Esophagus squamous epithelium (tissue), 5 donors: ENCODE measurements at regions not wholly inside any gene's neighbourhood (a gene's known extent, or its start where the extent isn't known, plus 50 kb on each side); places are given as distances from the start of the nearest gene placed in this dataset.
"Not testable (repeated sequence)": the region's sequence is repeated elsewhere in the genome, so short reads cannot be mapped to it uniquely, and the experiment has no call there.

Experiments
- DNase-seq: peaks from one replicate; lab custom pipeline; 2025; lab: John Stamatoyannopoulos, UW
- H3K27ac ChIP-seq, 4 donors: fragments of 200-600 bp; sonication (generic); one replicate each; pipeline ENCODE4 v1.5.1; 2016 to 2019; ENCODE audit warnings: mild to moderate bottlenecking in 1 of 4
- H3K27me3 ChIP-seq, 4 donors: fragments of 200-600 bp; sonication (generic); 1 replicate in 3 of 4; 2 replicates in 1 of 4; pipeline versions ENCODE4 v1.5.1 to v1.6.0; 2017 to 2021; ENCODE audit warnings: antibody characterized with exemption in 1 of 4
- H3K36me3 ChIP-seq, 3 donors: fragments of 200-600 bp; sonication (generic); one replicate each; pipeline ENCODE4 v1.5.1; 2016 to 2019
- H3K4me1 ChIP-seq, 3 donors: fragments of 200-600 bp; sonication (generic); one replicate each; pipeline ENCODE4 v1.5.1; 2017 to 2019
- H3K4me3 ChIP-seq, 4 donors: fragments of 200-600 bp; sonication (generic); 1 replicate in 3 of 4; 2 replicates in 1 of 4; pipeline ENCODE4 v1.5.1; 2016 to 2019; ENCODE audit warnings: mild to moderate bottlenecking in 2 of 4, moderate library complexity in 1 of 4
- H3K9me3 ChIP-seq, 3 donors: fragments of 200-600 bp; sonication (generic); one replicate each; pipeline ENCODE4 v1.5.1; 2016 to 2019
- CTCF ChIP-seq, 6 experiments: fragments of 450-650 bp in 4 of 6; fragments of 200-600 bp in 2 of 6; sonication (generic) in 2 of 6; IDR thresholded peaks; one replicate each; pipeline ENCODE4 v1.5.1; 2016 to 2019; ENCODE audit warnings: antibody characterized with exemption in 6 of 6, mild to moderate bottlenecking in 4 of 6, moderate library complexity in 4 of 6
- POLR2A ChIP-seq, 4 donors: fragments of 450-650 bp; IDR thresholded peaks; one replicate each; pipeline ENCODE4 v1.6.1; 2017; ENCODE audit warnings: antibody characterized with exemption in 4 of 4, mild to moderate bottlenecking in 4 of 4, moderate library complexity in 3 of 4
- WGBS, 2 donors: methylation state at CpG; one replicate each; pipeline ENCODE4 v1.1.5; 2018; 5-methylcytosine and 5-hydroxymethylcytosine counted together
- intact Hi-C: fragments of 100-400 bp; cut with DNase I; formaldehyde crosslinking; loops from one replicate; pipeline ENCODE4 v1.15.0; 2022
- donor health status: DM: yes; HTN: yes; CAD: no.

DNA sequence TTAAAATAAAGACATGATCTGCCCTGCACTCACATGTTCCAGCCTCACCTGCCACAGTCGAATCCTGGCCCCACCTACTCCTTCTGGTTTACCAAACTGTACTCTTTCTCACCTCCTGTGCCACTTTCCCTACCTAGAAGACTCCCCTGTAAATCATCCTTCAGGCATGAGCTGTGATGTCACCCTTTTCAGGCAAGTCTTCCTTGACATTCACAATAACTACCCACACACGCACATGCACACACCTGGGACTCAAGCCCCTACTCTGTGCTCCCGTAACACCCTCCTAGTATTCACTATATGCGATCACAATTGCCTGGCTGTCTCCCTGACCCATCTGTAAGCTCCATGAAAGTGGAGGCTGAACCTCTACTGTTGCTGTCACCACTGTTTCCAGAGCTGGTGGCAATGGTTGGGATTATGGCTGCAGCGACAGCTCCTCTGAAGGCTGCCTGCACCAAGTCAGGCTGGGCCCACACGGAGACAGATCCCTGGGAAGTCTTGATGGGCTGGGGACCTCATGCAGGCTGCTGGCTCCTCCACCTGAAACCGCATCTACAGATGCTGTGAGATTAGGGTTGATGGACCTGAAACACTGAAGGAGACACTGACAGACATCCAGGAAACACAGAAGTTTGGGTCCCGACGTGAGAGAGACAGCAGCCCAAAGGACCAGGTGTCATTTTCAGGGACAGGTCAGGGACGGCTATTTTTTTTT, 611.1 kb downstream of the UQCRFS1 start:
- H3K4me1 ChIP-seq: no peaks in the 10 kb centered on the region
- intact Hi-C loops: no loop called here
- H3K27me3 ChIP-seq: no peaks in the 10 kb centered on the region
- H3K27ac ChIP-seq: no peak overlapping the region
- 61 to 63% methylated on average over 5 to 6 of the region's 10 CpGs for WGBS, 2 donors
- DNase-seq: no peak
- no peak for TF ChIP-seq CTCF (IDR thresholded peaks at IDR 0.05)
- TF ChIP-seq POLR2A (IDR thresholded peaks at IDR 0.05): no peak
- no peaks in the 10 kb centered on the region for H3K36me3 ChIP-seq
- H3K4me3 ChIP-seq: no peak overlapping the region
- H3K9me3 ChIP-seq: peaks cover 0 to 36% (median 3%) of the 10 kb centered on the region in 3 donors

- H3K27ac ChIP-seq: no peak overlapping the region
- intact Hi-C loops: no loop called here
- H3K9me3 ChIP-seq: peaks cover 0 to 38% (median 0%) of the 10 kb centered on the region in 3 donors
- H3K27me3 ChIP-seq: no peaks in the 10 kb centered on the region
- H3K36me3 ChIP-seq: no peaks in the 10 kb centered on the region
- WGBS, 2 donors: 32 to 48% methylated on average over 2 to 3 of the region's 3 CpGs
- no peak for TF ChIP-seq POLR2A (IDR thresholded peaks at IDR 0.05)
- TF ChIP-seq CTCF (IDR thresholded peaks at IDR 0.05): no peak
- no peaks in the 10 kb centered on the region for H3K4me1 ChIP-seq
- H3K4me3 ChIP-seq: no peak overlapping the region
- no peak for DNase-seq
Measured at GRCh38 chr19:28598861-28599260, 614.1 kb downstream of the UQCRFS1 start.

DNA sequence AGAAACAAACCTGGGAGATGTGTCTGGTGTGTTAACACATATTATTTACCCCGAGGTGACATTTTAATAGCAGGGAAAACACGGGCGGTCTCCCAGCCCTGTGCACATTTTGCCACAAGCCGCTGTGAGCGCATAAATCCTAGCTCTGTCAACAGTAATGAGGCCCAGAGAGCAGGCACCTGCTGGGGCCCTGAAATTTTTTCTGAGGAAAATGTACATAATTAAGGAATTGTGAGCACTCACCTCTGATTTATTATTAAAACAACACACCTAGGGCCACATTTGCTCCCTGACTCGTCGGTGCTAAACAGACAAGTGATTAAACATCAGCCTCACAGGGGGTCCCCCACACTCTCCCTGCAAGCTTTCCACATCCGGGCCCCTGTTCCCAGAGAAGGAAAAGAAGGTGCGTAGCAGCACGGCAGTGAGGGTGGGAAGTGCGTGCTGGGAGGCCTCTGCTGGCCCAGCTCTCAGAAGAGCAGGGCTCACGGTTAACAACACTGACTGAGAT, 616.3 kb downstream of the UQCRFS1 start:
- DNase-seq: no peak
- no peak overlapping the region for H3K27ac ChIP-seq
- H3K4me3 ChIP-seq: no peak overlapping the region
- no peaks in the 10 kb centered on the region for H3K36me3 ChIP-seq
- H3K4me1 ChIP-seq: no peaks in the 10 kb centered on the region
- TF ChIP-seq POLR2A (IDR thresholded peaks at IDR 0.05) (no peak), CTCF (IDR thresholded peaks at IDR 0.05) (no peak)
- WGBS, 2 donors: 45 to 53% methylated on average over 9 to 12 of the region's 12 CpGs
- H3K9me3 ChIP-seq: peaks cover 0 to 31% (median 0%) of the 10 kb centered on the region in 3 donors
- no peaks in the 10 kb centered on the region for H3K27me3 ChIP-seq
- intact Hi-C loops: no loop called here

GRCh38 chr19:28595722-28596480, 617.0 kb downstream of the UQCRFS1 start:
- 61 to 77% methylated on average over 4 of the region's 4 CpGs for WGBS, 2 donors
- no peaks in the 10 kb centered on the region for H3K4me1 ChIP-seq
- H3K27ac ChIP-seq: no peak overlapping the region
- intact Hi-C loops: no loop called here
- no peaks in the 10 kb centered on the region for H3K27me3 ChIP-seq
- DNase-seq: no peak
- H3K36me3 ChIP-seq: no peaks in the 10 kb centered on the region
- no peak for TF ChIP-seq POLR2A (IDR thresholded peaks at IDR 0.05)
- no peak overlapping the region for H3K4me3 ChIP-seq
- peaks cover 0 to 31% (median 0%) of the 10 kb centered on the region in 3 donors for H3K9me3 ChIP-seq

- Histone ChIP-seq H3K9me3 (peaks cover 0 to 36% (median 0%) of the 10 kb centered on the region in 3 donors), H3K4me3 (no peak overlapping the region), H3K4me1 (no peaks in the 10 kb centered on the region), H3K27ac (no peak overlapping the region), H3K36me3 (no peaks in the 10 kb centered on the region), H3K27me3 (no peaks in the 10 kb centered on the region)
- TF ChIP-seq POLR2A (IDR thresholded peaks at IDR 0.05) (no peak), CTCF (IDR thresholded peaks at IDR 0.05) (no peak)
- intact Hi-C loops: no loop called here
- WGBS, 2 donors: 61 to 78% methylated on average over 2 of the region's 2 CpGs
- DNase-seq: no peak
Measured at GRCh38 chr19:28594737-28595136, 618.2 kb downstream of the UQCRFS1 start.

DNA sequence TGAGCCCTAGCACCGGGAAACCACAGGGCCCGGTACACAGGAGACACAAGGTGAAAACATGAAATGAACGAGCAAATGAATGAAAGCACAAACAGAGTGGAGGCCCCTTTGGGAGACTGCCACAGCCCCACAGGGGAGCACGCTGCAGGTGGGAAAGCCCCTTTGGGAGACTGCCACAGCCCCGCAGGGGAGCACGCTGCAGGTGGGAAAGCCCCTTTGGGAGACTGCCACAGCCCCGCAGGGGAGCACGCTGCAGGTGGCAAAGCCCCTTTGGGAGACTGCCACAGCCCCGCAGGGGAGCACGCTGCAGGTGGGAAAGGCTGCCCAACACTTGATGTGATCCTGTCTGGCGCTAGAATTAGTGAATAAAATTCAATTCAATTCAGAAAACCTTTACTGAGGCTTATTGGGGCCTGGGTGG, 623.0 kb downstream of the UQCRFS1 start:
- DNase-seq, H3K27me3 ChIP-seq, H3K36me3 ChIP-seq, intact Hi-C loops, H3K27ac ChIP-seq, H3K4me1 ChIP-seq, H3K4me3 ChIP-seq: not testable (repeated sequence)
- 64% methylated on average over 6 to 9 of the region's 11 CpGs for WGBS, 2 donors
- peaks cover 0 to 36% (median 0%) of the 10 kb centered on the region in 3 donors for H3K9me3 ChIP-seq
